ENCODE measurements at regions not wholly inside any gene's neighbourhood (a gene's known extent, or its start where the extent isn't known, plus 50 kb on each side); places are given as distances from the start of the nearest gene placed in this dataset.

DNA sequence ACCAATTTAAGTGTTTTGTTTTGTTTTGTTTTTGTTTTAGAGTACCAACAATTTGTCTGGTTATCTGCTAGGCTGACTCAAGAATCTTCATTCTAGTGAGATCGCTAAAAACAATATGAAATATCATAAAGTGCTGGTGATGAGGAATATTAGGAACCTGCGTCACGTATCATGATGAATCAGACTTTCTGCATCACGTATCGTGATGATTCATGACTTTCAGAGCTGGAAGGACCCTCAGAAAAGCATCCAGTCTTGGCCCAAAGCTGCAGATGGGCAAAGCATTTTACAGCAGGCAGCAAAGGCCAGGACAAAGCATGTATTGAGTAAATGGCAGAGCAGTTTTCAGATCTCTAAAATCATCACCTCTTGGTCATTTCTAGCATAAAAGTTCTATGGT, 278.0 kb upstream of the BOD1L1 start:
- no peak for DNase-seq
- H3K9me3 ChIP-seq (ENCODE audit: control insufficient read depth, low read length) = no peaks in the 10 kb centered on the region
- H3K4me1 ChIP-seq (ENCODE audit: control insufficient read depth, insufficient read depth, low read length, poor library complexity, severe bottlenecking) = no peaks in the 10 kb centered on the region
- H3K36me3 ChIP-seq (ENCODE audit: control insufficient read depth, insufficient read depth, low read length) = no peaks in the 10 kb centered on the region
- H3K4me3 ChIP-seq (ENCODE audit: insufficient read depth, low read depth, low read length, poor library complexity, severe bottlenecking) = no peak overlapping the region
- no peaks in the 10 kb centered on the region for H3K27me3 ChIP-seq (replicated peaks; ENCODE audit: control insufficient read depth, insufficient read depth, low read length, poor library complexity, severe bottlenecking)
- H3K27ac ChIP-seq (ENCODE audit: insufficient read depth, low read length, poor library complexity, severe bottlenecking) = no peak overlapping the region

DNA sequence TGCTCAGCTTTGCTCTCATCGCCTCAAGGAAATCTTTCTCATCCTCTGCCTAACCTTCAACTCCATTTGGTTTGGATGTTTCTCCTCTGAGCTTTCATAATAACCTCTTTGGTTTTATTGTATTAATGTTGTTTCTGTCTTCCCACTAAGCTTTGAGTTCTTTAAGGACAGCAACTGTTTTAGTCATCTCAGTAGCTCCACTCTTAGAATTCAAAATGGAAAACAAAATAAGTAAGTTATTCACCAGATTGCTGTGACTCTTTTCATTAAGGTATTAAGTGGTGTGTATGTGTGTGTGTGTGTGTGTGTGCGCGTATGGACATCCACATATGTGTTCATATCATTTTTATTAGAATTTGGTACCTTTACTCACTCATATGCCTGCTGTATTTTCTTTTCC, 279.2 kb upstream of the BOD1L1 start:
- Histone ChIP-seq H3K27ac (ENCODE audit: insufficient read depth, low read length, poor library complexity, severe bottlenecking) (no peak overlapping the region), H3K9me3 (ENCODE audit: control insufficient read depth, low read length) (no peaks in the 10 kb centered on the region), H3K4me1 (ENCODE audit: control insufficient read depth, insufficient read depth, low read length, poor library complexity, severe bottlenecking) (no peaks in the 10 kb centered on the region), H3K27me3 (replicated peaks; ENCODE audit: control insufficient read depth, insufficient read depth, low read length, poor library complexity, severe bottlenecking) (no peaks in the 10 kb centered on the region), H3K36me3 (ENCODE audit: control insufficient read depth, insufficient read depth, low read length) (no peaks in the 10 kb centered on the region), H3K4me3 (ENCODE audit: insufficient read depth, low read depth, low read length, poor library complexity, severe bottlenecking) (no peak overlapping the region)
- DNase-seq = no peak

DNA sequence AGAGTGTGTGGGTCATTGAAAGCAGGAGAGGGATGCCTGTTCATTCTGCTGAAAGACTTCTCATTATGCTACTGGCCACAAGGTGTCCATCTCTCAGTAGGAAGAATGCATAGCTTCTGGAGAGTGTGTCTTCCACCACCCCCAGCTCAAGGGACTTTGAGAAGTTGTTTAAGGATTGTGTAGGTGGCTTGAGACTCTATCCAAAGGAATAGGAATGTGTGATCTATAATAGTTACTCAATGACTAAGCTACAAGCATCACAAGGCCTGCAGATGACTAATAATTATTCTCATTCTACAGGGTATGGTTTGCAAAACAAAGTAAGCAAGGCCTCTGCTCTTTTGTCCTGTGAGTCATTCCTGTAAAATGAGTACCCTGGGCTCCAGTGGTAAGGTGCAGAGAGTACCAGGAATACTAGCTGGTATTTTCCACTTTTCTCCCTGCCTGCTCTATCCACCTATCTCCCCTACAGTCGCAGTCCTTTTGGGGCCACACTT, 279.8 kb upstream of the BOD1L1 start:
- no peak overlapping the region for H3K4me3 ChIP-seq (ENCODE audit: insufficient read depth, low read depth, low read length, poor library complexity, severe bottlenecking)
- H3K36me3 ChIP-seq (ENCODE audit: control insufficient read depth, insufficient read depth, low read length) = no peaks in the 10 kb centered on the region
- no peak overlapping the region for H3K27ac ChIP-seq (ENCODE audit: insufficient read depth, low read length, poor library complexity, severe bottlenecking)
- H3K4me1 ChIP-seq (ENCODE audit: control insufficient read depth, insufficient read depth, low read length, poor library complexity, severe bottlenecking) = no peaks in the 10 kb centered on the region
- DNase-seq = no peak
- H3K27me3 ChIP-seq (replicated peaks; ENCODE audit: control insufficient read depth, insufficient read depth, low read length, poor library complexity, severe bottlenecking) = no peaks in the 10 kb centered on the region
- H3K9me3 ChIP-seq (ENCODE audit: control insufficient read depth, low read length) = no peaks in the 10 kb centered on the region

DNA sequence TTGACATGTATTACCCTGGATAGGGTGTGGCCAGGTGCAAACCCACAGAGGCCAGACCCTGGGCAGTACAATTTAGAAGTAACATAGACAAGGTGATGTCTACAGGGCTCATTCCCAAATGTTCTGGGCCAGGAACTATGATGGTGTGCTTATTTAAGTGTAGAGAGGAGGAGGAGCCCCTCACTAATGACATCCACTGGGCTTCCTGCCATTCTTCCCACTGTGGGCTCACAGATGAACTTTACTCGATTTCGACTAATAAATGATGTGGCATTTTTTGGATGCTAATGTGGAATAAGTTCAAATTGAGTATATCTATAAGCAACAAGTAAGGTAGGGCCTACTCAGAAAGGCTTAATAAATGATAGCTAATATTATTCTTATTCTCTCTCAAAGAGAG, 280.9 kb upstream of the BOD1L1 start:
- Histone ChIP-seq H3K27ac (ENCODE audit: insufficient read depth, low read length, poor library complexity, severe bottlenecking) (no peak overlapping the region), H3K9me3 (ENCODE audit: control insufficient read depth, low read length) (no peaks in the 10 kb centered on the region), H3K4me1 (ENCODE audit: control insufficient read depth, insufficient read depth, low read length, poor library complexity, severe bottlenecking) (no peaks in the 10 kb centered on the region), H3K36me3 (ENCODE audit: control insufficient read depth, insufficient read depth, low read length) (no peaks in the 10 kb centered on the region), H3K27me3 (replicated peaks; ENCODE audit: control insufficient read depth, insufficient read depth, low read length, poor library complexity, severe bottlenecking) (no peaks in the 10 kb centered on the region), H3K4me3 (ENCODE audit: insufficient read depth, low read depth, low read length, poor library complexity, severe bottlenecking) (no peak overlapping the region)
- DNase-seq = no peak

DNA sequence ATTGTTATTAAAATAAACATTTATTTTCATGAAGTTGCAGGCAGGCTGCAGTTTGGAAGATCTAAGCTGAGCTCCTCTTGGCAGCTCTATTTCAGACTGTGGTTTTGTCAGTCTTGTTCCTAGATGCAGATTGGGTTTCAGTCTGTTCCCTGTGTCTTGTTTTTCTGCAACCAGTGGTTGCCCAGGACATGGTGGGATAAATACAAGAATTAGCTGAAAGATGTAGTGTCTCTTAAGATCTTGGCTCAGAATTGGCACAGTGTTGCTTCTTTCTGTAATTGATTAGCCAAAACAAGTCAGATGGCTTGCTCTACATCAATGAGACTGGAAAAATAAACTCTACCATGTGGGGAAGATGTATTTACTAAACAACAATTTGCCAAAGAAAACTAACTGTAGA, 283.0 kb upstream of the BOD1L1 start:
- H3K4me3 ChIP-seq (ENCODE audit: insufficient read depth, low read depth, low read length, poor library complexity, severe bottlenecking) = no peak overlapping the region
- no peak for DNase-seq
- H3K27ac ChIP-seq (ENCODE audit: insufficient read depth, low read length, poor library complexity, severe bottlenecking) = no peak overlapping the region
- no peaks in the 10 kb centered on the region for H3K27me3 ChIP-seq (replicated peaks; ENCODE audit: control insufficient read depth, insufficient read depth, low read length, poor library complexity, severe bottlenecking)
- no peaks in the 10 kb centered on the region for H3K36me3 ChIP-seq (ENCODE audit: control insufficient read depth, insufficient read depth, low read length)
- no peaks in the 10 kb centered on the region for H3K9me3 ChIP-seq (ENCODE audit: control insufficient read depth, low read length)
- no peaks in the 10 kb centered on the region for H3K4me1 ChIP-seq (ENCODE audit: control insufficient read depth, insufficient read depth, low read length, poor library complexity, severe bottlenecking)

DNA sequence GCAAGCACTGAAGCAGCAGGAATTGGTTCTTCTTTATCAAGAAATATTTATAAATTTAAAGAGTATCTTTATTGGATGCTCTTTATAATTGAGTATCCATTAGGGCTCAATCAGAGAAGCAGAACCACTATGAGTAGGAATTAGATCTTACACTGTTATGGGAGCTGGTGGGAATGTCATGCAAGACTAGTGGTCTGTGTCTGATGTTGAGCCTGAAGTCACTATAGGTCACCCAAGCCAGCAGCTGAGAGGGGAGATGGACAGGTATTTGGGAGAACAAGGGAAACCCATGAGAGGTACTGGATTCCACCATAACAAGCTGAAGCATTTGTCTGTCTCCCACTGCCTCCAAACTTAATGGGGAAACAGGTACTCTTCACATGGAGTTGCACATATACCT, 283.7 kb upstream of the BOD1L1 start:
- H3K27me3 ChIP-seq (replicated peaks; ENCODE audit: control insufficient read depth, insufficient read depth, low read length, poor library complexity, severe bottlenecking) = no peaks in the 10 kb centered on the region
- no peak for DNase-seq

DNA sequence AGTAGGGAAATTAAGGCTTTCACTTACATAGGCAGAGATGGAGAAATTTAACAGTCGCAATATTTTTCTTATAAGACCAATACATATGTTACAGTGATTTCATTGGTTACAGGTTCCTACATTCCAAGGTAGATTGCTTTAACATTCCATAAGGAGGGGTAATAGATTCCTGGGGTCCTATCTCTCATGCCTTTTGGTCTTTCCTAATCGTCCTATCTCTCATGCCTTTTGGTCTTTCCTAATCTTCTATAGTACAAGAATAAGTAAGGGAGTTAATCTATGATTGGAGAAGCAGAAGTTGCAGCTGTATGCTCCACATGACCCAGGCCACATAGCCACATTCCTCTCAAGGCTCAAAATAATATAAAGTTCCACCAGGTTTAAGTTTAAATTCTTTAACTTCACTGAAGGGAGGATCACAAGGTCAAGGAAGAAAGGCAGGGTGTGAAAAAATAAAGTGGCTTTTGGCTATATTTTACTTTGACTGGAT, 285.0 kb upstream of the BOD1L1 start:
- Histone ChIP-seq H3K27me3 (replicated peaks; ENCODE audit: control insufficient read depth, insufficient read depth, low read length, poor library complexity, severe bottlenecking) (no peaks in the 10 kb centered on the region), H3K36me3 (ENCODE audit: control insufficient read depth, insufficient read depth, low read length) (no peaks in the 10 kb centered on the region), H3K9me3 (ENCODE audit: control insufficient read depth, low read length) (no peaks in the 10 kb centered on the region), H3K27ac (ENCODE audit: insufficient read depth, low read length, poor library complexity, severe bottlenecking) (no peak overlapping the region), H3K4me3 (ENCODE audit: insufficient read depth, low read depth, low read length, poor library complexity, severe bottlenecking) (no peak overlapping the region), H3K4me1 (ENCODE audit: control insufficient read depth, insufficient read depth, low read length, poor library complexity, severe bottlenecking) (no peaks in the 10 kb centered on the region)
- no peak for DNase-seq

More for the DNA sequence above, 283.7 kb upstream of the BOD1L1 start:
- H3K4me3 ChIP-seq (ENCODE audit: insufficient read depth, low read depth, low read length, poor library complexity, severe bottlenecking) = no peak overlapping the region
- no peaks in the 10 kb centered on the region for H3K4me1 ChIP-seq (ENCODE audit: control insufficient read depth, insufficient read depth, low read length, poor library complexity, severe bottlenecking)
- no peak overlapping the region for H3K27ac ChIP-seq (ENCODE audit: insufficient read depth, low read length, poor library complexity, severe bottlenecking)
- no peaks in the 10 kb centered on the region for H3K9me3 ChIP-seq (ENCODE audit: control insufficient read depth, low read length)
- H3K36me3 ChIP-seq (ENCODE audit: control insufficient read depth, insufficient read depth, low read length) = no peaks in the 10 kb centered on the region

DNA sequence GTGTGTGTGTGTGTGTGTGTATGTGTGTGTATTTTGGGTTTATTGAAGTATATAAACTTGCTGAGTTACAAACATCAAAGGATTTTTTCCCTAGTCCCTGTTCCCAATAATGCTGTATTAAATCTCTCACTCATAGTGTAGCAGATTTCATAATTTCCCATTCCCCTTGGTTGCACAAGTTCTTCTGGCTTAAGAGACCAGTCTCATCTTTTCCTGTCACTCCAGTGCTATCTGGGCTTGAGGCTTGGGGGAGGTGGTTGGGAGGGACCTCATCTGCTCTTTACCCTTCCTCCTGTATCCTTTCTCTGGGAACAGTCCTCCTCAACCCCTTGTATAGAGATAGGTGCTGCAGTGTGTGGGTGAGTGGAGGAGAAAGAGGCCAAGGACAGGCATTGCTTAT, 285.4 kb upstream of the BOD1L1 start:
- no peaks in the 10 kb centered on the region for H3K27me3 ChIP-seq (replicated peaks; ENCODE audit: control insufficient read depth, insufficient read depth, low read length, poor library complexity, severe bottlenecking)
- no peak for DNase-seq
- H3K9me3 ChIP-seq (ENCODE audit: control insufficient read depth, low read length) = no peaks in the 10 kb centered on the region
- H3K36me3 ChIP-seq (ENCODE audit: control insufficient read depth, insufficient read depth, low read length) = no peaks in the 10 kb centered on the region
- H3K4me3 ChIP-seq (ENCODE audit: insufficient read depth, low read depth, low read length, poor library complexity, severe bottlenecking) = no peak overlapping the region
- no peaks in the 10 kb centered on the region for H3K4me1 ChIP-seq (ENCODE audit: control insufficient read depth, insufficient read depth, low read length, poor library complexity, severe bottlenecking)
- H3K27ac ChIP-seq (ENCODE audit: insufficient read depth, low read length, poor library complexity, severe bottlenecking) = no peak overlapping the region

DNA sequence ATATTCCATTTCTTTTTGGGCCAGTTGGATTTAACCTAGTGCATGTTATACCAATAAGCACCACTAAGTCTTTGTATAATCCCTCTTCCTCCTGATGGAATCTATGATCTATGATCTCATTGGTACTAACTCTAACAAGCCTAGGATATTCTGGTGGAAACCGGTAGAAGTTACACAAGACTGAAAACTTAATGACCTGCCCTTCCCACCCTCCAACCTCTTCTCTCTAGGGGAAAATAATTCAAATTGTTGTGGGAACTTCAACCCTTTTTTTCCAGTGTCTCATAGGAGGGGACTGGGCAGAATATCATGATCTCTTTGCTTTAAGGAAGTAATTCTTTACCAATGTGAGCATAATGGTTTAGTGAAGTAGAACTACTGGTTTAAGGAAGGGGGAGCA, 289.5 kb upstream of the BOD1L1 start:
- Histone ChIP-seq H3K27ac (ENCODE audit: insufficient read depth, low read length, poor library complexity, severe bottlenecking) (no peak overlapping the region), H3K4me1 (ENCODE audit: control insufficient read depth, insufficient read depth, low read length, poor library complexity, severe bottlenecking) (no peaks in the 10 kb centered on the region), H3K27me3 (replicated peaks; ENCODE audit: control insufficient read depth, insufficient read depth, low read length, poor library complexity, severe bottlenecking) (no peaks in the 10 kb centered on the region), H3K4me3 (ENCODE audit: insufficient read depth, low read depth, low read length, poor library complexity, severe bottlenecking) (no peak overlapping the region), H3K9me3 (ENCODE audit: control insufficient read depth, low read length) (no peaks in the 10 kb centered on the region), H3K36me3 (ENCODE audit: control insufficient read depth, insufficient read depth, low read length) (no peaks in the 10 kb centered on the region)
- DNase-seq = no peak

DNA sequence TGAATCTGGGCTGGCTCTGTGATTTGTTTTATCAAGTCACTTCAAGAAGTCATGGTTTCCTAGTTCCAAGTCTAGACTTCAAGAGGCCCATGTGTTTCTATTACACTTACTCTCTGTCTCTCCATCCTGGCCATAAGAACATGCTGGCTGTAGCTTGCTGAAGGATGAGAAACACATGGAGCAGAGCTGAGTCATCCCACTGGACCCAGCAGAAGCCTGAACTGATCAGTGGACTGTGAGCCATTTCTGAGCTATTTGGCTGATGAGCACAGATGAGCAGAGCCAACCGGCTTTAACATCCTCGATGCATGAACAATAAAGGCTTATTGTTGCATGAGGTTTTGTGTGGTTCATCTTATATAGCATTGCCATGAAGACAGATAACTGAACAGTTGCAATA, 290.6 kb upstream of the BOD1L1 start:
- no peaks in the 10 kb centered on the region for H3K9me3 ChIP-seq (ENCODE audit: control insufficient read depth, low read length)
- H3K4me1 ChIP-seq (ENCODE audit: control insufficient read depth, insufficient read depth, low read length, poor library complexity, severe bottlenecking) = no peaks in the 10 kb centered on the region
- H3K36me3 ChIP-seq (ENCODE audit: control insufficient read depth, insufficient read depth, low read length) = no peaks in the 10 kb centered on the region
- no peak for DNase-seq
- no peaks in the 10 kb centered on the region for H3K27me3 ChIP-seq (replicated peaks; ENCODE audit: control insufficient read depth, insufficient read depth, low read length, poor library complexity, severe bottlenecking)
- no peak overlapping the region for H3K27ac ChIP-seq (ENCODE audit: insufficient read depth, low read length, poor library complexity, severe bottlenecking)
- H3K4me3 ChIP-seq (ENCODE audit: insufficient read depth, low read depth, low read length, poor library complexity, severe bottlenecking) = no peak overlapping the region
